GM21367 (cell line): ENCODE measurements at regions not wholly inside any gene's neighbourhood (a gene's known extent, or its start where the extent isn't known, plus 50 kb on each side); places are given as distances from the start of the nearest gene placed in this dataset.

Experiments
- ATAC-seq: cut with Tn5 transposase; IDR thresholded peaks from one replicate; pipeline ENCODE4 v1.9.1; 2021; ENCODE audit not compliant: unreplicated experiment

DNA sequence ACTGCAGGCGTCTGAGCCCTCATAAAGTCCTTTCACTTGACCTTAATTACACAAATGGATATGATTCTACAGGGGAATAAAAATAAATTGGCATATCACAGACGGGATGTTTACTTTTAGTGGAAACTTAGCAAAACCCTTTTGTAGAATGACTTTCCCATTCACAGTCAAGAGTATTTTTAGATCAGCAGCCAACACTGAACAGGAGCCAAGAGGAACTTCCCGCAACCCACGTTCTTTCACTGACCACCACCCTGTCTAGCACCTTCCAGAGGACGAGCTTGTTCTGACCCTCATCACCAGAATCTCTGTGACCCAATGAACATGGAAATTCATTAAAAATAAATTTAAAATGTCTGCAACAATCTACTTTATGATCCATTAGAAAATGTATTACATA lies 119.0 kb upstream of the SNTG2 start:
- ATAC-seq = no peak

DNA sequence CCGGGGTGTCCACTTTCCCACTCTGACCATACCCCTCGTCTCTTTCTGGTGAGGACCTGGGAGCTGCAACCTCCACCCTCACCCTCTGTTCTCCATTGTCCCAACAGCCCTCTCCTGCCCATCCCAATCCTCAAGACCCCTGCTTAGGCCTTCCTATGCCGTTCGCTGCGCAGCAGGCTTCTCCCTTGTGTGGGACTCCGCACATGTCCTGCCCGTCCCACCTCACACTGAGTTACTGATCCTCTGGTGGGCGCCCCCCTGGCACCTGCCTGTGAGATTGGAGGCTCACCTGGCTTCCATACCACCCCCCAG lies 119.5 kb upstream of the SNTG2 start:
- ATAC-seq = no peak

DNA sequence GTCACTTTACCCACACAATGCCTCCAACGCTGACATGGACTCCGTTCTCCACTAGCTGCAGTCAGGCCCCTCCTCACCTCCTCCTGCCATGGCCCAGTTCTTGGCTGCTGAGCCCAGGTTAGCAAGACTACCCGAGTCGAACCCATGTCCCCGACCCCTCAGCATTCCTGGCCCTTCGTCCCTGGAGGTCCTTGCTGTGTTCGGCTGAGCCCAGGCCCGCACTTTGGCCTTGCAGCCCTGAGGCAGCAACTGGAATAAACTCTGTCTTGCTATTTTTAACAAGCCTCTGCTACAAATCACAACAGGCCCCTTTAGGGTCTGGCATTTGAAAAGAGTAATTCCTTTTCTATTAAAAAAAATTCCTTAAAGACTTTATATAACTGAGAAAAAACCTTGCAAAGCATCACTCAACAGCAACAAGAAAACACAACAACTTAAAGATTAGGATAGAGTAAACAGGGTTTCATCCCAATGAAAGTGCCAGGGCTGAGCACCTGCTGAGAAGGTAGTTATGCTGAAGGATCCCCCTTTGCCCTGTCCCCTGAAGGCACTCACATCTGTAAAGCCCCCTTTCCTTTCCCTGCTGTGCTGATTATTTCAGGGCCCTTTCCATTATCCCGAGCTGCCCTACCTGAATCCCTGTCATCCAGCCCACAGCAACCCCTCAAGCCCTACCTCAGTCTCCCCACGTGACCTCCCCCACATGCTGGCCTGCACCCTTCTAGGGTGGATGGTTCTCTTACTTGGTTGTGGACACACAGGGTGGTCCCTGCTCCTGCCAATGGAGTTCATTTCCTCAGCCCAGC lies 120.0 kb upstream of the SNTG2 start:
- no peak for ATAC-seq

DNA sequence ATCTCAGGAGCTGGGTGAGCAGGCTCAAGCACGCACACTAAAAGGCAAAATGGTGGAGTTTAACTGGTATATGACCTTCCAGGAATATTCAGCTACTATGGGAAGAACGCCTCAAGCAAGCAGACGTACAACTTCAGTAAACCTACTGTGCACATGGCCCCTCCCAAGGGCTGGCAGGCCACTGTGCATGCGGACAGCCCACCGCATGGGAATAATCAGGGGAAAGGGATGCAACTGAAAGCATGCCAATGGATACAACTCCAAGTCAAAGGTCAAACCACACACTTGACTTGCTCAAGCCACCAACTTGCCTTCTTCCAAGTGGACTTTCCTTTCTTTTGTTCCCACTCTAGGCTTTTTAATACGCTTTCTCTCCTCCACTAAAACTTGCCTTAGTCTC lies 121.6 kb upstream of the SNTG2 start:
- no peak for ATAC-seq

DNA sequence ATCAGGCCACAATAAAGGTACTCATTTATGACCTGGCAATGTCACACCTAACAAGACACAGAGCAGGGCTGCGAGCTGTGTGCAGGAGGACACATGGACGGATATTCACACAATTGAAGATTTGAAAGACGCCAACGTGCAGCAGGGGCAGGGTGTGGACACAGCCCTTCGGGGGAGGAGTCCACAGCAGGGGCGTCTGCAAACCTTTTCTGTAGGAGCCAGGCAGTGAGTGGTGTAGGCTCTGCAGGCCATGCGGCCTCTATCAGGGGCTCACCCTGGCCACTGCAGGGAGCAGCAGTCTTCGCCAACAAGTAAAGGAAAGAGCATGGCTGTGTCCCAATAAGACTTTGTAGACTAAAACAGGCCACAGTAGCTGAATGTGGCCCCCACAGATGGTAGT lies 125.7 kb upstream of the SNTG2 start:
- no peak for ATAC-seq

DNA sequence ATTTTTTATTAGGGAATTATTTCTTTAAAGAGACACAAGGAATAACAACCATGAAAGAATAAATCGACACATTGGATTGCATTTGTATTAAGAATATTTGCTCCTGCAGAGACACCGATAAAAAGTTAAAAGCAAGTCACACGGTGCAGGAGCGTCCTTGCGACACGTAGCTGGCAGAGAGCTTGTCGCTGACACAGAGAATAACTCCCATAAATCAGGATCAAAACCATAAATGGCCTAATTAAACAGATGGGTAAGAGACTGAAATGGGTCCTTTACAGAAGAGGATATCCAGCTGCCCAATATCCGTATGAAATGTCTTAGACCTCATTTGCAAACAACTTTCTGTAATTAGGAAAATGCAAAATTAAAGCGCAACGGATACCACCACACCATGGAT lies 126.1 kb upstream of the SNTG2 start:
- ATAC-seq = no peak

DNA sequence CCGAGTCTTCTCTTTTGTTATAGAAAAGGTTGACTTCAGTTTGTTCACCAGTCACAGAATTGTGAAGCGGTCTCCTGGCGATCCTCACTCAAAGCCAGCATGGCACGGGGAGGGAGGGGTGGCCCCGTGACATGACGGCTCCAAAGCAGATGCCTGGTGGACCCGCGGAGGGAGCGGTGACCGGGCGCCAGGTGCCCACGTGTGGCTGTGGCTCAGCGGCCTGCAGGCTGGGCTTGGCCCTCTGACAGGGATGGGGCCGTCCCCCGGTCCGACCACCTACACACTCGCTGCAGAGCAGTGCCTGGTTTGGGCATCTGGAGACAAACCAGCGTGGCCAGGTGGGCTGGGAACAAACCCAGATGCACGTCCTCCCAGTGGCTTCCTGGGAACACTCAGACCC lies 129.1 kb upstream of the SNTG2 start:
- ATAC-seq = no peak

DNA sequence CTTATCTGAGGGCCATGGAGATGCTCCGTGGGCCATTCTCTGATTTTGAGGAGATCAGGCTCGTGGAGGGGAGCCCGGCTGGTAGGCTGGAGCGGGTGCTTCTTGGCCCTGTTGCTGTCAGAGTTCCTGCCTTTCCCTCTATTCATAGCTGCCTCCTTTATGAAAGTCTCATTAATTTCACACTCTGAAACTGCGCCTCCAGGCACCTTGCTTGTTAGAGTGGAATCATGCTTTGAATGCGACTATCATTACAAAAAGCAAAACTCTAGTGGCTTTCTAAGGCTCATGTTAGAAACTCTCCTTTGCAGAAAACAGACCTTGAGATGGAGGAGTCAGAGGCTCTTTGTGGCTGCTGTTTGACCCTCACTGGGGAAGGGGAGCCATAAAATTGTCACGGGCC lies 131.0 kb upstream of the SNTG2 start:
- no peak for ATAC-seq

DNA sequence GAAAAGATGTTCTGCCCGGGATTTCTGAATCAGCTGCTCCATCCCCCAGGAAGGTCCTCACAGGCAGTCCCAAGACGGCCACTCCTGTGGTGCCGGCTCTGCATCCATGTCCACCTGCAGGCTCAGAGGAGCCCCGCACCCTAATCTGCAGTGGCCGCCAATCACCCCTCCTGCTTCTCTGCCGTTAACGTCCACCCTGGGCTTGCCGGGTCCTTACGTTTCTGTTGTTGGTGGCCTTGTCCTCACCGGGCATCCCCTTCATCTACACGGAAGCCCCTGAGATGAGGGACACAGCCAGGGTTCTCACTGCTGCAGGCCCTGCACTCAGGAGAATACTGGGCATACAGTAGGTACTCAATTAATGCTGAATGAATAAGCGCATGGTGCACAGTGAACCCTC lies 131.5 kb upstream of the SNTG2 start:
- no peak for ATAC-seq

DNA sequence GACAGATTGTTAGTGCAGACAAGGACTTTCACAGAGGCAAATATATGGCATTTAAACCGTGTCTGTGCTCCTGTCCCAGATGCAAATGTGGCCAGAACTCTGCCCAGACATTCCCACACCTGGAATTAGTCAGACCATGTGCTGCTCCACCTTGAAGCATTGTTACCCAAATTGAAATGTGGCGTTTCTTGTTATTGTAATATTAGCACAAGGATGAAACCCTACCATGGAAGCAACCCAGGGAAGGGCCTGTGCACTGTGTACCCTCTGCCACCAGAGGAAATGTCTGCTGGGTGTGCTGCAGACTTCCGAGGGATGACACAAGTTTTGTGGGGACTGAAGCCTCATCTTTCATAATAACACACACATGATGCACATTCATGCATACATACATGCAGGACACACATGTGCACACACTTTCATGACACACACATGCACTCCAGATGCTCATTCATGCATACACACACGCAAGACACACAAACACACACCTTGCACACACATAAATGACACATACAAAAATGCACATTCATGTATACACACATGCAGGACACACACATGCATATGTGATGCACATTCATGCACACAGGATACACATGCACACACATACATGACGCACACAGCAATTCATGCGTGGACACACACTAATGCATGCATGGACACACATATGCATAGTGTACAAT lies 133.2 kb upstream of the SNTG2 start:
- ATAC-seq = no peak

DNA sequence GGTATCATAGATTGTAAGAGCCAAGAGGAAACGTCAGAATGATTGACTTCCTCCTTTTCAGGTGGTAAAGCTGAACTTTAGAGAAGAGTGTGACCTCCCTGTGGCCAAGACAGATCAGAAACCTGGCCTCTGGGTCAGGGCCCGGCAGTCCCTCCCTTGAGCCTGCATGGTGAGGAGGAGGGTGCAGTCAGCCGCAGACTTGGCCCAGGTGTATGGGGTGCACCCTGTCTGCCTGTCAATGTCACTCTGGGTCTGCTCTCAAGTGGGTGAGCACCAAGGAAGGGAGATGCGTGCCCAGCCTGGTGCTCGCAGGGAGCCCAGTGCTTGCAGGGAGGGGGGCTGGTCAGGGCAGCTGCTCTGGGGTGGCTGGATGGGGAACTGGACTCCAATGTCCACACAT lies 134.4 kb upstream of the SNTG2 start:
- ATAC-seq = no peak

DNA sequence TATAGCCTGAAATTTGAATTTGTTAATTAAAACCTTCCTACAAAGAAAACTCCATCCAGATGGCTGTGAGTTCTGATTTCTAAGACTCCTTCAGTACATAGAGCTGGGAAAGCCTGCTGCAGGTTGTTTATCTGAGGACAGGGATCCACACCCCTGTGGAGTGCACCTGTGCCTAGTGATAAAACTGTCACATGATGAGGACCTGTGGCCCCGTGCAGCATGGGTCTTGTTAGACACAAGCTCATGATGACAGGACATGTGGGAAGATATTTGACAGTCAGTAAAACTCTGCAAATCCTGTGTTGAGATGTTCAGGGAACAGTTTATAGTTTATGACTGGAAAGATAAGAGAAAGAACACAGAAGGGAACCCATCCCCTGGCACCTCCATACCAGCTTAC lies 133.2 kb upstream of the TMEM18 start:
- ATAC-seq = no peak

DNA sequence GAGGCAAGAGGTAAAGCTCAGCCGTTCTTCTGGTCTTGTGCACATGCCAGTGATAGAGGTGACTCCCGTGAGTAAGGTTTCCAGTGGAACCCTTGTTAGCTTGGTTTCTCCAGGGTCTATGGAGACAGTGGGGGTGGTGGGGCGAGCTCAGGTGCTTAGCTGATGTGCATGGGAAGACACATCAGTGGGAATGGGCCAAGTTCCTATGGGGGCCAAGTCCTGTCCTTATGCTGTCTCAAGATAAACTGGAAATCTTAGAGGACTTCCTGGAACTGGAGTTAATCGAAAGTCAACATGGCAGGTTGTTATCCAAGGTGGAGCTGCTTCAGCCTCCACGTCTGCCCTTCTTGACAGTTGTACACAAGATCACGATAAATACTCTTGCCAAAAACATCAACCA lies 130.1 kb upstream of the TMEM18 start:
- no peak for ATAC-seq

DNA sequence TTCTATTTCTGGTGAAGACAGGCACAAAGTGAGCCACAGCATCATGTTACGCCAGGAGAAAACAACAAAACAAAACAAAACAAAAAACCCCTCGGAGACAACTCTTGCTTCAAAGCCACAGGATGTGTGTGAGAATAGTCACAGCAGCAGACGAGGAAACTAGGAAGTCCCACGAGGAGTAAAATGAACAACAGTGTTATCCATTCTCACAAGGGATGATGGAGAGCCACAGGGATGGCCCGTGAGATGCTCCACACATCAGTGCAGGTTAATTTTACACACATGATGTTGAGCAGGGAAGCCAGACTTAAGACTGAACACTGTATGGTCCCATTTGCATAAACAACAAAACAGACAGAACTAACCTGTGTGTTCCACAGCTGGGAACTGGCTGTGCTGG lies 128.5 kb upstream of the TMEM18 start:
- ATAC-seq = no peak

DNA sequence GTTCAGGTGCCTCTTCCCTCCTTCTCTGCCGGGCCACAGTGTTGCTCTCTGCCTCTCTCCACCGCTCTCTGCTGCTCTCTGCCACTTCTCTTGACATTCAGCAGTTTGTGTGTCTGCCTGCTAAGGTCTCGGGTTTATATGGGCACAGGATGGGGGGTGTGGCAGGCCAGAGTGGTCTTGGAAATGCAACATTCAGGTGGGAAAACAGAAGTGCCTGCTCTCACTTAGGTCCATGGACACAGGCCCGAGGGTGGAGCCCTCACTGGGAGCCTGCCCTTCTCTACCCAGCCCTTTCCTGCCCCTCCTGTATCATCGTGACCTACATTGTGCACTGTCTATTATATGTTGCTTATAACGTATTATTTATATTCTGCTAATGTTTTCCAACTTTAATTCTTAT lies 120.8 kb upstream of the TMEM18 start:
- ATAC-seq = no peak

DNA sequence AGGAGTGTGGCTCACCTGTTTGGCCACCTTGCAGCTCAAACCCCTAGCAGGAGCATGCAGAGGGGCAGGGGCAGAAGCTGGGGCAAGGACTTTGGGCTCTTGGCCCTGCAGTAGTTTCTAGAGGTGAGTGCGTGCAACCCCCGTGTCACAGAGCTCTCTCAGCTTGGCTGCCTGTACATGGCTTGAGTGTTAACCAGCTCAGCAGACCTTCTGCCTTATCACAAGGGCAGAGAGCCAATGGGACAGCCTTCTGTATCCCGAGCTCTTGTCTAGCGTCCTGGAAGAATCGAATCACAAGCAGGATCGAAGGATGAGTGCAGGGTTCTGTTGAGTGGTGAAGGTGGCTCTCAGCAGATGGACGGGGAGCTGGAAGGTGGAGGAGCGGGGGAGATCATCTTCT lies 120.3 kb upstream of the TMEM18 start:
- no peak for ATAC-seq

DNA sequence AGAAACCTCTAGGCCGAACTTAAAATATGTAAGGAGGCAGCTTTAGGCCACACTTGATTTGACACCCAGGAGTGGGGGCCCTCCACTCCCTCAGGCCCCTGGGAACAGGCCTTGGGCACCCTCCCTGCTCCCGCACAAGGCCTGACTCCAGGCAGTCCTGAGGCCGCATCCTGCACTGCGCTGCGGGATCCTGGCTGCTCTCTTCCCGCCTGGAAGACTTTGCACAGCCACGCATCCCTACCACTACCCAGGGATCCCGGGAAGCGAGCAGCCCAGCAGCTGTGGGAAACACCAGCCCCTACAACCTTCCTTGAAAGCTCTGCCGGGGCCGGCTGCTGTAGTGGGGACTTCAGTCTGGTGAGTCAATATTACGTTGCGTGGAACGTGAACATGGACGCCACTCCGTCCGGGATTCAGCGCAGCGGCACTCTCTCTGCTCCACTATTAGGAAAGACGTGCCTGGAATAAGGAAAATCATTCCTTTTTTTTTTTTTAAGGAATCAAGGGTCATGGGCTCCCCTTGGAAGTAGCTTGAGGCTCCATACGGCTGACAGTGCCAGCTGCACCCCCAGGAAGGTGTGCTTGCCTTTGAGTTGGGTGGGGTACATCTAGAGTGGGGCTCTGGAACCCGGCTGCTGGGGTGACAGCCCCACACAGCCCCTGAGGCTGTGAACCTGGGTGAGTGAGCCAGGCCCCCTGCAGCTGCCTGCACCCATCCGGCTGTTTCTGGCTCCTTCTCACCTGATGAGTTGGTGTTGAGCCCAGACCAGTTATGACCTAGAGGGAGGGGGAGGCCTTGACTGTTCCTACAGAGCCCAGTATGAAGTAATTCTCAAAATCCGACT lies 119.2 kb upstream of the TMEM18 start:
- no peak for ATAC-seq

DNA sequence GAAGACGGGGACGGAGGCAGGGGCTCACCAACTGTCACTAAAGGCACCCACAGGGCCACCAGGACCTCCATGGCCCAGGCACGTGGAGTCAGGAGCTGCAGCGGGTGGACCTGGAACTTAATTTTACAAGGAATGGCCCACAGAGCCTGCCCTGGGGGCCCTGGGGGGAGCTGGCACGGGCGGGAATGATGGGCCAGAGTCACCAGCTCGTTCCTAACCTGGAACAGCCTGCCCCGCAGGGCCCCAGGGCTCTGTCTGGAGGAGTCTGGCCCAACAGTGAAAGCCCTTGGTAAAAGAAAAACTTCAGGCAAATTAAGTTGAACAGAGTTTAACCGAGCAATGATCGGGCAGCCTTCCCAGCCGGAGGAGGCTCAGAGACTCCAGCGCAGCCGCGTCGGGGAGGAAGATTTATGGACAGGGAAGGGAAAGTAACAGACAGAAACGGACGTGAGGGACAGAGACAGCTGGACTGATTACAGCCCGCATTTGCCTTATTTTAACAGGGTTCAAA lies 118.4 kb upstream of the TMEM18 start:
- ATAC-seq = no peak

DNA sequence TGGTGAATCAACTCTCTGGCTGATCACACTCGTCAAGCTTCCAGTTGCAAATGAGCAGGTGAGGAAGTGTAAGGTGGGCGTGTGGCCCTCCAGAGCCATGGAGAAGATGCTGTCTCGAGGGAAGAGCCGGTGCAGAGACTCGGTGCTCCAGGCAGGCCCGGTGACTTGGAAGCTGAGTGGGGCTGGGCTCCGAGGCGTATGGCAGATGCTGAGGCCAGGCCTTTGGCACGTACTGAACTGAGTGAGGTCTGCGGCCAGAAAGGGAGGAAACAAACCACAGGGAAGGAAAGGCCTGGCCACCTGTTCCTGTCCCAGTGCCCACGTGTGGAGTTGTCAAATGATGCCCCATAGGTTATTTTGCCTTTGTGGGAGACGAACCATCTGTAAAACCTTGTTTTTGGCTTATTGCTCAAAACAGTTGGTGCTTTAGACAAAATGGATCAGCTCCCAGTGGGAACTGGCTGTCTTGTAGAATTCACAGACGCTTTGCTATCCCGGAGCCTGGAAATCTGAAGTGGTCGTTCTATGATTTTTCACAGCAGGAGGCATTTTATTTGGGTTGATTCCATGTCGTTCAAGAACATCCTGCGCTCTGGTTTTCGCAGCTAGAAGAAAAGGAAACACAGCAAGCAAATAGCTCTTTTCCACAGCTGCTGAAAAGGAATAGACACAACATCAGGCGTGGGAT lies 117.5 kb upstream of the TMEM18 start:
- ATAC-seq = no peak

DNA sequence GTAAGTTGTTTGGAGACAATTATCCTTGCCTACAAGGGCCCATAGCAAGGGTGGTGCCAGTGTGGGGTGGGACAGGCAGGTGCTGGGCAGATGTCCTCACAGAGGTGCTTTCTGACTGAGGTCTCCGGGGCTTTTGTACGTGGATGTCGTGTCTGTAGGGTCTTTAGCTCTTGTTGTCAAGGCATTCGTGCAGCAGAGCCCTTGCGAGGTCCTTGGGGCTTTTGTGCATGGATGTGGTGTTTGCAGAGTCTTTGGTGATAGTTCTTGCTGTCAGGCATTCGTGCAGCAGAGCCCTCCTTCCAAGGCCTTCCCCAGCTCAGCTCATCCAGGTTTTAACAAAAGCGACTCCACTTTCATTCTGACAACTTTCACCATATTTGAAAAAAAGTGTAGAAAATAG lies 116.0 kb upstream of the TMEM18 start:
- no peak for ATAC-seq

DNA sequence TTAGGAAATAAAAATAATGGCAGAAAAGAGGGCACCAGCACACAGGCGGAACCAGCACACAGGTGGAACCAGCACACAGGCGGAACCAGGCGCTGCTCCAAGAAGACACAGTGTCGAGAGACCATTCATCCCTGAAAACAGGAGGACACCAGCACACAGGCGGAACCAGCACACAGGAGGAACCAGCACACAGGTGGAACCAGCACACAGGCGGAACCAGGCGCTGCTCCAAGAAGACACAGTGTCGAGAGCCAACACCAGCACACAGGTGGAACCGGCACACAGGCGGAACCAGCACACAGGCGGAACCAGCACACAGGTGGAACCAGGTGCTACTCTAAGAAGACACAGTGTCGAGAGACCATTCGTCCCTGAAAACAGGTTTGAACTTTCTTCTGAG lies 115.5 kb upstream of the TMEM18 start:
- no peak for ATAC-seq
